Loucy (cell line): ENCODE measurements at regions not wholly inside any gene's neighbourhood (a gene's known extent, or its start where the extent isn't known, plus 50 kb on each side); places are given as distances from the start of the nearest gene placed in this dataset.

Experiments used
- CTCF ChIP-seq: fragments of 200-600 bp; sonication (generic); conservative IDR thresholded peaks from 2 replicates; pipeline ENCODE4 v1.5.1; 2014; ENCODE audit warnings: mild to moderate bottlenecking, antibody characterized with exemption, low read length
- EZH2phosphoT487 ChIP-seq: fragments of 200-600 bp; IDR thresholded peaks from 2 replicates; pipeline ENCODE4 v1.6.1; 2018; ENCODE audit warnings: antibody characterized with exemption, mild to moderate bottlenecking, moderate library complexity, borderline replicate concordance

- no peak for TF ChIP-seq CTCF
- TF ChIP-seq EZH2phosphoT487: no peak
Measured at GRCh38 chr5:9972059-9972458, 277.6 kb downstream of the ATPSCKMT start.
